ENCODE measurements at regions not wholly inside any gene's neighbourhood (a gene's known extent, or its start where the extent isn't known, plus 50 kb on each side); places are given as distances from the start of the nearest gene placed in this dataset.

- Histone ChIP-seq H3K27me3 (ENCODE audit: control insufficient read depth in 2 of 2, insufficient read depth in 2 of 2, low read length in 2 of 2) (no peaks in the 10 kb centered on the region), H3K9me3 (ENCODE audit: control insufficient read depth in 2 of 2, low read length in 2 of 2) (peaks cover 2 to 7% of the 10 kb centered on the region in 2 donors), H3K9ac (ENCODE audit: low read depth in 1 of 2, low read length in 2 of 2) (no peak overlapping the region), H3K36me3 (ENCODE audit: control insufficient read depth in 2 of 2, insufficient read depth in 2 of 2, low read length in 2 of 2) (no peaks in the 10 kb centered on the region), H3K27ac (ENCODE audit: low read depth in 2 of 2, low read length in 2 of 2) (no peak overlapping the region), H3K4me1 (ENCODE audit: control insufficient read depth in 2 of 2, insufficient read depth in 2 of 2, low read length in 2 of 2) (no peaks in the 10 kb centered on the region), H3K4me3 (ENCODE audit: low read length in 2 of 2) (no peak overlapping the region)
Measured at GRCh38 chr4:171714791-171715454, 98.3 kb upstream of the GALNTL6 start.

DNA sequence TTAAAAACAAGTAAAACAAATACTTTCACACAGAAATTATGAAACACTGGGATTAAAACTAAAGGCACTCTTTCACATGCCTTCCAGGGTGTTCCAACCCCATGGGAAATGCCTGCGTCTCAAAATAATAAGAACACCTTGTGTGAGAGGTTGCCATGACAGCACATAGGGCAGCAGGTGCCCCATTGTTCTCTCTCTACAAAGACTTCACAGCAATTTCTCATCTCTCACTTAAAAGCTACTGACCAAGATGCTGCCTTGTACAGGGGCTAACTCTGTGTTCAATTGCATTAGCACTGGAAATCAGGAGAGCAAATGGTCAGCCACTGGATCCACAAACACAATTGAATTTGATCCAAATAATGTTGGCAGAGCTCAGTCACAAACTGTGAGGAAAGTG is 102.5 kb upstream of the GALNTL6 start:
- H3K4me1 ChIP-seq (ENCODE audit: control insufficient read depth in 2 of 2, insufficient read depth in 2 of 2, low read length in 2 of 2): no peaks in the 10 kb centered on the region
- H3K36me3 ChIP-seq (ENCODE audit: control insufficient read depth in 2 of 2, insufficient read depth in 2 of 2, low read length in 2 of 2): no peaks in the 10 kb centered on the region
- H3K27me3 ChIP-seq (ENCODE audit: control insufficient read depth in 2 of 2, insufficient read depth in 2 of 2, low read length in 2 of 2): no peaks in the 10 kb centered on the region
- H3K27ac ChIP-seq (ENCODE audit: low read depth in 2 of 2, low read length in 2 of 2): no peak overlapping the region
- H3K9me3 ChIP-seq (ENCODE audit: control insufficient read depth in 2 of 2, low read length in 2 of 2): peaks cover 0 to 4% of the 10 kb centered on the region in 2 donors
- H3K4me3 ChIP-seq (ENCODE audit: low read length in 2 of 2): no peak overlapping the region
- H3K9ac ChIP-seq (ENCODE audit: low read depth in 1 of 2, low read length in 2 of 2): no peak overlapping the region

GRCh38 chr4:171676555-171677215 is 136.5 kb upstream of the GALNTL6 start:
- Histone ChIP-seq H3K36me3 (ENCODE audit: control insufficient read depth in 2 of 2, insufficient read depth in 2 of 2, low read length in 2 of 2) (no peaks in the 10 kb centered on the region), H3K4me1 (ENCODE audit: control insufficient read depth in 2 of 2, insufficient read depth in 2 of 2, low read length in 2 of 2) (no peaks in the 10 kb centered on the region), H3K27ac (ENCODE audit: low read depth in 2 of 2, low read length in 2 of 2) (no peak overlapping the region), H3K9ac (ENCODE audit: low read depth in 1 of 2, low read length in 2 of 2) (no peak overlapping the region), H3K9me3 (ENCODE audit: control insufficient read depth in 2 of 2, low read length in 2 of 2) (no peaks in the 10 kb centered on the region), H3K27me3 (ENCODE audit: control insufficient read depth in 2 of 2, insufficient read depth in 2 of 2, low read length in 2 of 2) (no peaks in the 10 kb centered on the region), H3K4me3 (ENCODE audit: low read length in 2 of 2) (no peak overlapping the region)

DNA sequence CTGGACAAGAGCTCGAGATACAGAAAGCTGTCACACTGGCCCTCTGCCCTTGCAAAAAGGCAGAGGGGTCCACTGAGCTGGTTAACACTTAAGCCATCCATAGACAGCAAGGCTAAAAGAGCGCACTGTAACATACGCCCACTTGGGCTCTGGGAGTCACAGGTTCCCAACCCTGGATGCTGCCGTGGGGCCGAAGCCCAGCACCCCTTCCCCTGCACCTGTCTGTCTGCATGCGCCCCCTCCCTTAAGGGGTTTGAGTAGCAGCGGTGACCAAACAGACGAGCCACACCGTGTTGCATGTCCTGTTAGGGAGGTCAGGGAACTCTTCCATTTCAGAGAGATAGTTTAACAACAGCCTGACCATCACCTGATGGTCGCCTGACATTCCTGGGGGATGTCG is 138.4 kb upstream of the GALNTL6 start:
- Histone ChIP-seq H3K9me3 (ENCODE audit: control insufficient read depth in 2 of 2, low read length in 2 of 2) (no peaks in the 10 kb centered on the region), H3K27me3 (ENCODE audit: control insufficient read depth in 2 of 2, insufficient read depth in 2 of 2, low read length in 2 of 2) (no peaks in the 10 kb centered on the region), H3K4me1 (ENCODE audit: control insufficient read depth in 2 of 2, insufficient read depth in 2 of 2, low read length in 2 of 2) (no peaks in the 10 kb centered on the region), H3K4me3 (ENCODE audit: low read length in 2 of 2) (no peak overlapping the region), H3K36me3 (ENCODE audit: control insufficient read depth in 2 of 2, insufficient read depth in 2 of 2, low read length in 2 of 2) (no peaks in the 10 kb centered on the region), H3K27ac (ENCODE audit: low read depth in 2 of 2, low read length in 2 of 2) (no peak overlapping the region), H3K9ac (ENCODE audit: low read depth in 1 of 2, low read length in 2 of 2) (no peak overlapping the region)

GRCh38 chr4:171668403-171668802 is 144.8 kb upstream of the GALNTL6 start:
- Histone ChIP-seq H3K4me1 (ENCODE audit: control insufficient read depth in 2 of 2, insufficient read depth in 2 of 2, low read length in 2 of 2) (no peaks in the 10 kb centered on the region), H3K9me3 (ENCODE audit: control insufficient read depth in 2 of 2, low read length in 2 of 2) (no peaks in the 10 kb centered on the region), H3K27ac (ENCODE audit: low read depth in 2 of 2, low read length in 2 of 2) (no peak overlapping the region), H3K9ac (ENCODE audit: low read depth in 1 of 2, low read length in 2 of 2) (no peak overlapping the region), H3K27me3 (ENCODE audit: control insufficient read depth in 2 of 2, insufficient read depth in 2 of 2, low read length in 2 of 2) (no peaks in the 10 kb centered on the region), H3K36me3 (ENCODE audit: control insufficient read depth in 2 of 2, insufficient read depth in 2 of 2, low read length in 2 of 2) (no peaks in the 10 kb centered on the region), H3K4me3 (ENCODE audit: low read length in 2 of 2) (no peak overlapping the region)

- no peak overlapping the region for H3K27ac ChIP-seq (ENCODE audit: low read depth in 2 of 2, low read length in 2 of 2)
- H3K27me3 ChIP-seq (ENCODE audit: control insufficient read depth in 2 of 2, insufficient read depth in 2 of 2, low read length in 2 of 2): no peaks in the 10 kb centered on the region
- no peaks in the 10 kb centered on the region for H3K4me1 ChIP-seq (ENCODE audit: control insufficient read depth in 2 of 2, insufficient read depth in 2 of 2, low read length in 2 of 2)
- H3K9me3 ChIP-seq (ENCODE audit: control insufficient read depth in 2 of 2, low read length in 2 of 2): no peaks in the 10 kb centered on the region
- no peak overlapping the region for H3K4me3 ChIP-seq (ENCODE audit: low read length in 2 of 2)
- no peaks in the 10 kb centered on the region for H3K36me3 ChIP-seq (ENCODE audit: control insufficient read depth in 2 of 2, insufficient read depth in 2 of 2, low read length in 2 of 2)
- H3K9ac ChIP-seq (ENCODE audit: low read depth in 1 of 2, low read length in 2 of 2): no peak overlapping the region
Measured at GRCh38 chr4:171667906-171668305, 145.3 kb upstream of the GALNTL6 start.

DNA sequence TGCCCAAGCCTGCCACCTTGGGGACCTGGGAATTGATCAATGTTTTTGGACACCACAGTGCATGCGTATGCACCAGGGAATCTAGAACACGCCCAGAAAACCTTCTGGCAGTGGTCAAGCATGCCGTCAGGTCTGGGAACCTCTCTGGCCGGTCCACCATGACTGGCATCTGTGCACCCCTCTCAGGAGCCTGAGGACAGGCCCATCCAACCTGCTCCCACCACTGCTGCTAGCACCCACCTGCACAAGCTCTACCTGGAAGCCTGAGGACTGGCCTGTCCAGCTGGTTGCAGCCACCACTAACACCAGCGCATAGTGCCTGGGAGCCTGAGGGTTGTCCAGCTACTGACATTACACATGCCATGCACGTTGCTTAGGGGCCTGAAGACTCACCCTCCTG is 162.1 kb upstream of the GALNTL6 start:
- no peaks in the 10 kb centered on the region for H3K9me3 ChIP-seq (ENCODE audit: control insufficient read depth in 2 of 2, low read length in 2 of 2)
- no peaks in the 10 kb centered on the region for H3K36me3 ChIP-seq (ENCODE audit: control insufficient read depth in 2 of 2, insufficient read depth in 2 of 2, low read length in 2 of 2)
- H3K4me3 ChIP-seq (ENCODE audit: low read length in 2 of 2): no peak overlapping the region
- no peaks in the 10 kb centered on the region for H3K4me1 ChIP-seq (ENCODE audit: control insufficient read depth in 2 of 2, insufficient read depth in 2 of 2, low read length in 2 of 2)
- no peaks in the 10 kb centered on the region for H3K27me3 ChIP-seq (ENCODE audit: control insufficient read depth in 2 of 2, insufficient read depth in 2 of 2, low read length in 2 of 2)
- H3K9ac ChIP-seq (ENCODE audit: low read depth in 1 of 2, low read length in 2 of 2): no peak overlapping the region
- no peak overlapping the region for H3K27ac ChIP-seq (ENCODE audit: low read depth in 2 of 2, low read length in 2 of 2)

- Histone ChIP-seq H3K27ac (ENCODE audit: low read depth in 2 of 2, low read length in 2 of 2) (no peak overlapping the region), H3K4me1 (ENCODE audit: control insufficient read depth in 2 of 2, insufficient read depth in 2 of 2, low read length in 2 of 2) (no peaks in the 10 kb centered on the region), H3K27me3 (ENCODE audit: control insufficient read depth in 2 of 2, insufficient read depth in 2 of 2, low read length in 2 of 2) (no peaks in the 10 kb centered on the region), H3K36me3 (ENCODE audit: control insufficient read depth in 2 of 2, insufficient read depth in 2 of 2, low read length in 2 of 2) (no peaks in the 10 kb centered on the region), H3K9ac (ENCODE audit: low read depth in 1 of 2, low read length in 2 of 2) (no peak overlapping the region), H3K9me3 (ENCODE audit: control insufficient read depth in 2 of 2, low read length in 2 of 2) (no peaks in the 10 kb centered on the region), H3K4me3 (ENCODE audit: low read length in 2 of 2) (no peak overlapping the region)
Measured at GRCh38 chr4:171650543-171650942, 162.7 kb upstream of the GALNTL6 start.

DNA sequence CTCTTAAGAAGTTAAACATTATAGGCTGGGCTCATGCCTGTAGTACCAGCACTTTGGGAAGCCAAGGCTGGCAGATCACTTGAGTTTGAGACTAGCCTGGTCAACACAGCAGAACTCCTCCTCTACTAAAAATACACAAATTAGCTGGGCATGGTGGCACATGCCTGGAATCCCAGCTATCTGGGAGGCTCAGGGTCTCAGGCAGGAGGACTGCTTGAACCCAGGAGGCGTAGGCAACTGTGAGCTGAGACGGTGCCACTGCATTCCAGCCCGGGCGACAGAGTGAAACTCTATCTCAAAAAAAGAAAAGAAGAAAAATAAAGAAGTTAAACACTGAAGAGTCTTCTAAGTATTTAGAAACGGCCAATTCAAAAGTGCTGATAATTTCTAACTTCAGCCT is 164.3 kb upstream of the GALNTL6 start:
- no peaks in the 10 kb centered on the region for H3K36me3 ChIP-seq (ENCODE audit: control insufficient read depth in 2 of 2, insufficient read depth in 2 of 2, low read length in 2 of 2)
- H3K27me3 ChIP-seq (ENCODE audit: control insufficient read depth in 2 of 2, insufficient read depth in 2 of 2, low read length in 2 of 2): no peaks in the 10 kb centered on the region
- H3K27ac ChIP-seq (ENCODE audit: low read depth in 2 of 2, low read length in 2 of 2): no peak overlapping the region
- no peak overlapping the region for H3K4me3 ChIP-seq (ENCODE audit: low read length in 2 of 2)
- H3K4me1 ChIP-seq (ENCODE audit: control insufficient read depth in 2 of 2, insufficient read depth in 2 of 2, low read length in 2 of 2): no peaks in the 10 kb centered on the region
- H3K9me3 ChIP-seq (ENCODE audit: control insufficient read depth in 2 of 2, low read length in 2 of 2): no peaks in the 10 kb centered on the region
- no peak overlapping the region for H3K9ac ChIP-seq (ENCODE audit: low read depth in 1 of 2, low read length in 2 of 2)

DNA sequence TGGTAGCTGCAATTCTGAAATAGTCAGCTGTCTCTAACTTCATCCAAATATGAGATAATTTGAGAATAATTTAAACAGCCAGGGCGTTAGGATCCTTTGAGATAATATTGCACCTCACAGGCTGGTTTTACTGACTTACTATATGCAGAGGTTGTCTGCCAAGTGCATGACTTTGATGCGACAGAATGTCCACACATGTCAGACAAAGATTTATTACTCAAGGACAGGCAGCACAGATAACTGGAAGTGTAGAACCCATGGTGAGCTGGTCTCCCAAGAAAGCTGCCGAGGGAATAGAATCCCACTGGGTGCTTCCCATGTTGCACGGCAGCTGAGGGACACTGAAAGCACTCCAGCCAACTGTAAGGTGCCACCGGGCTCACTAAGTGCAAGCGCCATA is 166.2 kb upstream of the GALNTL6 start:
- no peaks in the 10 kb centered on the region for H3K9me3 ChIP-seq (ENCODE audit: control insufficient read depth in 2 of 2, low read length in 2 of 2)
- no peak overlapping the region for H3K27ac ChIP-seq (ENCODE audit: low read depth in 2 of 2, low read length in 2 of 2)
- no peak overlapping the region for H3K4me3 ChIP-seq (ENCODE audit: low read length in 2 of 2)
- H3K36me3 ChIP-seq (ENCODE audit: control insufficient read depth in 2 of 2, insufficient read depth in 2 of 2, low read length in 2 of 2): no peaks in the 10 kb centered on the region
- no peak overlapping the region for H3K9ac ChIP-seq (ENCODE audit: low read depth in 1 of 2, low read length in 2 of 2)
- no peaks in the 10 kb centered on the region for H3K27me3 ChIP-seq (ENCODE audit: control insufficient read depth in 2 of 2, insufficient read depth in 2 of 2, low read length in 2 of 2)
- H3K4me1 ChIP-seq (ENCODE audit: control insufficient read depth in 2 of 2, insufficient read depth in 2 of 2, low read length in 2 of 2): no peaks in the 10 kb centered on the region

All from mucosa of rectum (tissue), 2 donors.